Cardiac muscle cell (in vitro differentiated cells and primary cell): ENCODE measurements at regions not wholly inside any gene's neighbourhood (a gene's known extent, or its start where the extent isn't known, plus 50 kb on each side); places are given as distances from the start of the nearest gene placed in this dataset.

ENCODE experiments used
- DNase-seq, 2 donors: peaks; one replicate each; pipeline versions ENCODE4 v3.0.0 to v3.0.0-alpha.2; 2010 to 2017; ENCODE audit warnings: low read depth in 1 of 2, low spot score in 1 of 2
- H3K27ac ChIP-seq: fragments of 200-600 bp; sonication (generic); 2 replicates; pipeline ENCODE4 v1.5.1; 2016
- H3K27me3 ChIP-seq: fragments of 200-600 bp; sonication (generic); 2 replicates; pipeline ENCODE4 v1.6.0; 2016; ENCODE audit warnings: control low read depth
- H3K36me3 ChIP-seq: fragments of 200-600 bp; sonication (generic); 2 replicates; pipeline ENCODE4 v1.5.1; 2016; ENCODE audit warnings: control low read depth
- H3K4me1 ChIP-seq: fragments of 200-600 bp; sonication (generic); 2 replicates; pipeline ENCODE4 v1.8.1; 2017; ENCODE audit warnings: low read depth, mild to moderate bottlenecking, mixed run types
- H3K4me3 ChIP-seq: fragments of 200-600 bp; sonication (generic); 2 replicates; pipeline ENCODE4 v1.5.1; 2016; ENCODE audit warnings: mild to moderate bottlenecking
- H3K9me3 ChIP-seq: fragments of 200-600 bp; sonication (generic); 2 replicates; pipeline ENCODE4 v1.5.1; 2017; ENCODE audit warnings: low read depth, mild to moderate bottlenecking, control low read depth
- TF ChIP-seq, protein P1 (sequence below): IDR thresholded peaks from 2 replicates; pipeline ENCODE4 v1.5.1; 2012; ENCODE audit warnings: low read depth, mild to moderate bottlenecking, low read length

DNA sequence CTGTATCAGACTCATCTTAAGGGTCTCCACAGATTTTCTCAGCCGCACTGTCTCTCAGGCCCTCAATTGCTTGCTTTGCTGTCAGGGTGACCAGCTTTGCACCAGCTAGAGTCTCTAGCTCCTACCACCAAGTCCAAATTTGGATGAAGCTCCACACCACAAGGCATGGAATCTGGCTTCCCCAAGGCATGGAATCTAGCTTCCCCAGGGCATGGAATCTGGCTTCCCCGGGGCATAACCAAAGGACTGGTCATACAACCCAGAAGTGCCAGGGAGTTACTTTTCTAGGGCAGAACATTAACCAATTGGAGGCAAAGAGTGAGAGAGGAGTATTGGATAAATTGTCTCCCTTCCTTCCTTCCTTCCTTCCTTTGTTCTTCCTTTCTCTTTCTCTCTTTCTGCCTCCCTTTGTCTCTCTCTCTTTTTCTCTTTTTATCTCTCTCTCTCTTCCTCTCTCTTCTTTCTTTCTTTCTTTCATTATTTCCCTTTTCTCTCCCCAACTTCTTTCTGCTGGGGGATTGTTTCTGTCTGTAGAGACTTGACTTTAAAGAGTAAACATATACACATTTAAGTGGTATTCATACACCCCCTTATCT is 76.9 kb upstream of the HAO2 start:
- Histone ChIP-seq H3K27me3 (no peaks in the 10 kb centered on the region), H3K27ac (no peak overlapping the region), H3K9me3 (no peaks in the 10 kb centered on the region), H3K4me3 (no peak overlapping the region), H3K36me3 (no peaks in the 10 kb centered on the region), H3K4me1 (peaks cover 6% of the 10 kb centered on the region)
- TF ChIP-seq, protein P1, sequence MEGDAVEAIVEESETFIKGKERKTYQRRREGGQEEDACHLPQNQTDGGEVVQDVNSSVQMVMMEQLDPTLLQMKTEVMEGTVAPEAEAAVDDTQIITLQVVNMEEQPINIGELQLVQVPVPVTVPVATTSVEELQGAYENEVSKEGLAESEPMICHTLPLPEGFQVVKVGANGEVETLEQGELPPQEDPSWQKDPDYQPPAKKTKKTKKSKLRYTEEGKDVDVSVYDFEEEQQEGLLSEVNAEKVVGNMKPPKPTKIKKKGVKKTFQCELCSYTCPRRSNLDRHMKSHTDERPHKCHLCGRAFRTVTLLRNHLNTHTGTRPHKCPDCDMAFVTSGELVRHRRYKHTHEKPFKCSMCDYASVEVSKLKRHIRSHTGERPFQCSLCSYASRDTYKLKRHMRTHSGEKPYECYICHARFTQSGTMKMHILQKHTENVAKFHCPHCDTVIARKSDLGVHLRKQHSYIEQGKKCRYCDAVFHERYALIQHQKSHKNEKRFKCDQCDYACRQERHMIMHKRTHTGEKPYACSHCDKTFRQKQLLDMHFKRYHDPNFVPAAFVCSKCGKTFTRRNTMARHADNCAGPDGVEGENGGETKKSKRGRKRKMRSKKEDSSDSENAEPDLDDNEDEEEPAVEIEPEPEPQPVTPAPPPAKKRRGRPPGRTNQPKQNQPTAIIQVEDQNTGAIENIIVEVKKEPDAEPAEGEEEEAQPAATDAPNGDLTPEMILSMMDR, result no peak
- DNase-seq, result no peak

DNA sequence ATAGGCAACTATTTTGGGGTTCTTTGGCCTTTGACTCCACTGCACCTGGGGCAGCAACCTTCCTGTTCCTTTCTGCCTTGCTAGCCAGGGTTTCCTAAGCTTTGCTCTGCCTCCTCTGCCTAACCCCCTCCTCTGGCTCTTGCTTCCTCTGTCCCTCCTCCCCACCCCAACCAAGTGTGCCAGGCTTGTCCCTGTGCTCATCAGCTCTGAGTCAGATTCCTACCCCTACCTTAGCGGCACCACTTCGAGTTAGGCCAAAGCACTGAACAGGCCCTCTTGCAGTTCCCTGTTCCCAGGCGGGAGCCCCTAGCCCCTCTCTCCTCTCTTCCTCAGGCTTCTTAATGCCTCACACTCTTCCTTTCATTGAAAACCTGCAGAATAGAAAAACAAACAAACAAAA is 74.8 kb upstream of the HAO2 start:
- H3K36me3 ChIP-seq, result no peaks in the 10 kb centered on the region
- H3K4me3 ChIP-seq, result no peak overlapping the region
- H3K27me3 ChIP-seq, result no peaks in the 10 kb centered on the region
- DNase-seq, result no peak
- H3K4me1 ChIP-seq, result peaks cover 6% of the 10 kb centered on the region
- H3K27ac ChIP-seq, result no peak overlapping the region
- no peaks in the 10 kb centered on the region for H3K9me3 ChIP-seq
- TF ChIP-seq, protein P1, result no peak

DNA sequence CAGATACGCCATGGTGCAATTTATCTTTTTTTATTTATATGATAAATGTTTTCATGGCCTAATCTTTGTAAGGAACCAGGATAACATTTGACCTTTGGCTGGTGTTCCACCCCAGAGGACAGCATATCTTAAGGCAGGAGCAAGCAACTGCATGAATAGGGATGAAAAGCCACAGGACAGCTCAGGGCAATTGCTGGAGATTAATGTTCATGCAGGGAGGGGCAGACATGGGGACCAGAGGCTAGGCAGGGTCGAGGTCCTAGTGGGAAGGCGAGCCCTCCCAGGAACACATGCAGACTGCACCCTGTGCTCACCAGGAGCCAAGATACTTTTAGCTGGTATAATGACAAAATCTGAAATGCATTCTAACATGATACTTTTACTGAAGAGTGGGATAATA is 74.4 kb upstream of the HAO2 start:
- Histone ChIP-seq H3K4me1 (peaks cover 6% of the 10 kb centered on the region), H3K36me3 (no peaks in the 10 kb centered on the region), H3K9me3 (no peaks in the 10 kb centered on the region), H3K27me3 (no peaks in the 10 kb centered on the region), H3K4me3 (no peak overlapping the region), H3K27ac (no peak overlapping the region)
- no peak for DNase-seq
- TF ChIP-seq, protein P1, result no peak

DNA sequence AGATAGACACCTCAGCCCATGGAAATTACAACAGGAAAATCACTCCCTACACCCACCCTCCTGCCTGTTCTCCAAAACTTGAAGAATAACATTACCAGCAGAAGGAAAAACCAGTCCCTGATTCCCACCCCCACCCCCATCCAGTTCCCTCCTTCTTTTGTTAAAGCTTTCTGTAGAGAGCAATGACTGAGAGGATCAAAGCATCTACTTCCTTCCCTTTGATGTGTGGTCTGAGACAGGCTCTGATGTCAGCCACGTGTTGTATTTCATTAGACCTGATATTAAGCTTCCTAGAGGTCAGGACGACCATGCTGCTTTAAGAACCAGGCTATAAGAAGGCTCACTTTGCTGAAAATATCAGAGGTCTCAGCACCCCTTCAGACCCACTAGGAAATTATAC is 73.9 kb upstream of the HAO2 start:
- peaks cover 6% of the 10 kb centered on the region for H3K4me1 ChIP-seq
- no peak overlapping the region for H3K27ac ChIP-seq
- no peaks in the 10 kb centered on the region for H3K27me3 ChIP-seq
- TF ChIP-seq, protein P1, result no peak
- H3K36me3 ChIP-seq, result no peaks in the 10 kb centered on the region
- no peaks in the 10 kb centered on the region for H3K9me3 ChIP-seq
- no peak for DNase-seq
- no peak overlapping the region for H3K4me3 ChIP-seq

DNA sequence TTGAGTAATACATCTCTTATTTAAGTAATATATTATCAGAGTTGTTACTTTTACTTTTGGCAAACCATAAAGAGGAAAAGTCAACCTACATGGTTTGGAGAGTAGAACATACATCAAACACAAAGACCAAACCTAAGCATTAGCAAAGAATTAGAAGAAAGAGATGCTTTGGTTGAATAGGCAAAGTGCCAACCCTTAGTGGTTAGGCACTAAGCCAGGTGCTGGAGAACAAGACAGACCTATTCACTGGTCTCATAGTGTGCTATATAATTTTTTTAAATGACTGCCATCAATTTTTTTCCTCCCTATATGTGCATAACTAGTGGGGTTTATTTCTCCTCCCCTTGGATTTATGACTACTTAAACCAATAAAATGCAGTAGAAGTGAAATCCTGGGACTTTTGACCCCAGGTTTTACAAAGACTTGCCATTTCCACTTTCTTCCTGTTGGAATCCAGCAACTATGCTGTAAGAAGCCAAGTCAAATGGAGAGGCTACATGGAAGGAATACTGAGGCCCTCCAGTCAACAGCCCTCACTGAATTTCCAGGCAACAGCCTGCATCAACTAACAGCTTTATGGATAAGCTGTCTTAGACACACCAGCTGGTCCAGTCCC is 69.8 kb upstream of the HAO2 start:
- Histone ChIP-seq H3K27ac (no peak overlapping the region), H3K36me3 (no peaks in the 10 kb centered on the region), H3K9me3 (no peaks in the 10 kb centered on the region), H3K27me3 (no peaks in the 10 kb centered on the region), H3K4me1 (peaks cover 6% of the 10 kb centered on the region), H3K4me3 (no peak overlapping the region)
- TF ChIP-seq, protein P1, result no peak
- DNase-seq, result peak in 1 of 2 donors; percentile 76
